HAP-1 (cell line): ENCODE measurements at regions not wholly inside any gene's neighbourhood (a gene's known extent, or its start where the extent isn't known, plus 50 kb on each side); places are given as distances from the start of the nearest gene placed in this dataset.
A peak's percentile ranks its signal among the peaks of the same experiment; 100 is the strongest.

ENCODE experiments used
- DNase-seq, 2 experiments: peaks; one replicate each; pipeline ENCODE4 v3.0.0-alpha.2; 2016 to 2020; ENCODE audit warnings: low spot score in 2 of 2
- H3K27me3 ChIP-seq: fragments of 250-450 bp; sonication (Bioruptor Pico); 2 replicates; pipeline ENCODE4 v1.5.1; 2020; ENCODE audit warnings: low read depth, mild to moderate bottlenecking, moderate library complexity
- H3K36me3 ChIP-seq: fragments of 250-450 bp; sonication (Bioruptor Pico); replicated peaks from 2 replicates; pipeline ENCODE4 v1.5.1; 2020; ENCODE audit warnings: mild to moderate bottlenecking
- H3K4me1 ChIP-seq: fragments of 250-450 bp; sonication (Bioruptor Pico); 2 replicates; pipeline ENCODE4 v1.5.1; 2020; ENCODE audit warnings: mild to moderate bottlenecking
- H3K4me3 ChIP-seq: fragments of 250-450 bp; sonication (Bioruptor Pico); 2 replicates; pipeline ENCODE4 v1.5.1; 2020; ENCODE audit warnings: mild to moderate bottlenecking, moderate library complexity
- H3K9me3 ChIP-seq: fragments of 250-450 bp; sonication (Bioruptor Pico); 2 replicates; pipeline ENCODE4 v1.5.1; 2020; ENCODE audit warnings: mild to moderate bottlenecking, moderate library complexity
- in situ Hi-C: fragments of 300-500 bp; cut with MboI; formaldehyde crosslinking; loops from 3 replicates; pipeline ENCODE4 v1.14.3; 2020; ENCODE audit warnings: low sequenced_read_pairs, inconsistent platforms, mixed read lengths

DNA sequence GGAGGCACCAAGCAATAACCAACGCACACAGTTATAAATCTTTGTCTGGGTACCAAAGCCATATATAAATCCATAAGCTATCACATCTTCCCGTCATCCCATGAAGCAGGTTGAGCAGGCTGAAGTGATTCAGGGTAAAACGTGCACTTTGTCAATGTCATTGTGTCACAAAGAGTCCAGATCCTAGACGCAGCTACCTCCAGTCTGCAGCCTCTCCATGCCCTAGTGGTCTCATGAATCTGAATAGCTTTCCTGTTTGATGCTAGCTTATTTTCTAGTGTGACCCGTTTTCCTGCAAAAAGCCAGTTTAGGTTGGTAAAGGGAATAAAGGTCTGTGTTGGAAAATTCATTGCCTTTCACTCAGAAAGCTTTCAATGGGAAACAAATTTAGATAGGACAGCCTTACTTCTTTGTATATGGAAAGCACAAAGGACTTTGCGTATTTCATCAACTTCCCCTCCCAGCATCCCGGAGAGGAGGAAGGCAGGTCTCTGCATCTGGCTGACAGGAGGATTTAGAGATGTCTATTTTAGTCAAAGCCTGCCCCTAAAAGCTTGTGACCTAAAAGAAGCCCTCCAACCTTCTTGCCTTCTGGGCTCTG is 222.3 kb upstream of the ARL4C start:
- Histone ChIP-seq H3K36me3 (no peaks in the 10 kb centered on the region), H3K9me3 (no peaks in the 10 kb centered on the region), H3K4me1 (no peaks in the 10 kb centered on the region), H3K27me3 (no peaks in the 10 kb centered on the region), H3K4me3 (no peak overlapping the region)
- DNase-seq: no peak
- in situ Hi-C loops: no loop called here

GRCh38 chr2:234716271-234716670 is 219.4 kb upstream of the ARL4C start:
- H3K36me3 ChIP-seq: no peaks in the 10 kb centered on the region
- in situ Hi-C loops: no loop called here

GRCh38 chr2:234715671-234716250 is 218.9 kb upstream of the ARL4C start:
- Histone ChIP-seq H3K36me3 (no peaks in the 10 kb centered on the region), H3K27me3 (no peaks in the 10 kb centered on the region), H3K4me3 (no peak overlapping the region), H3K4me1 (no peaks in the 10 kb centered on the region), H3K9me3 (no peaks in the 10 kb centered on the region)
- DNase-seq: no peak
- in situ Hi-C loops: no loop called here

More at GRCh38 chr2:234716271-234716670, 219.4 kb upstream of the ARL4C start:
- H3K9me3 ChIP-seq: no peaks in the 10 kb centered on the region
- H3K27me3 ChIP-seq: no peaks in the 10 kb centered on the region
- no peak for DNase-seq
- H3K4me3 ChIP-seq: no peak overlapping the region
- H3K4me1 ChIP-seq: no peaks in the 10 kb centered on the region

DNA sequence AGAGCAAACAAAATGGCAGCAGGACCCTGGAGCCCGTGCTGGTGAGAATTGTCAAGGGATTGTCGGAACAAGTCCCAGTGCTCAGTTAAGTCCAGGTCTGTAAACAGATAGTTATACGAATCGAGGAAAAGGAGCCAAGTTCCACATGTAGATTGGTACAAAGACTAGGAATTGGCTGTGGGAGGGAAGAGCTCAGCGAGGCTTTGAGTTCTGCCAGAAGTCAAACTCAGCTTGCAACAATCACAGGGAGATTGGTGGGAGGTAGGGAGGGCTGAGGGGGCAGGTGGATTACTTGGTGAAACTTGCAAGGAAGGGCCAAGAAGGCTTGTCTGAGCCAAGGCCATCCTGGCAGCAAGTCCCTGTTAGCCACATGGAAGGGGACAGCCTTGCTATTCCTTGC is 217.8 kb upstream of the ARL4C start:
- Histone ChIP-seq H3K4me3 (no peak overlapping the region), H3K36me3 (no peaks in the 10 kb centered on the region), H3K9me3 (no peaks in the 10 kb centered on the region), H3K4me1 (no peaks in the 10 kb centered on the region), H3K27me3 (no peaks in the 10 kb centered on the region)
- no peak for DNase-seq
- in situ Hi-C loops: no loop called here

GRCh38 chr2:234712421-234712935 is 215.6 kb upstream of the ARL4C start:
- in situ Hi-C loops: no loop called here

DNA sequence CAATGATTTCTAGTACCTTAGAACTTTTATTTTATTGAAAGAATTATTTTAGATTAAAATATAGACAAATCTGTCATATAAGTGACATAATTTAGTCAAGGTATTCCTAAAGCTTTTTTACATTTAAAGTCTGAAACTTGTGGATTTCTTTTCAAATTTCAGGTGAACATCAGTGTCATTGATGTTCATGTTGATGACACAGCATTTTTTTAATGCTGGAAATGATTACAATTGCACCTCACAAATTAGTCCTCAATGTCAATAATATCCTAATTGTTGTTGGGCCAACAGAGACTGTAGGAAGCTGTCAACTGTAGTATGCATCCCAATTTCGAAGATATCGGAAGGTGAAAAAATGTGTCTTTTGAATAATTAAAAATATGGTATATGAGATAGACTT is 214.4 kb upstream of the ARL4C start:
- no peaks in the 10 kb centered on the region for H3K27me3 ChIP-seq
- H3K9me3 ChIP-seq: no peaks in the 10 kb centered on the region
- H3K4me1 ChIP-seq: peaks cover 4% of the 10 kb centered on the region
- no peak overlapping the region for H3K4me3 ChIP-seq
- no peaks in the 10 kb centered on the region for H3K36me3 ChIP-seq
- in situ Hi-C loops: no loop called here
- DNase-seq: no peak

More at GRCh38 chr2:234712421-234712935, 215.6 kb upstream of the ARL4C start:
- no peaks in the 10 kb centered on the region for H3K27me3 ChIP-seq
- H3K4me3 ChIP-seq: no peak overlapping the region
- no peaks in the 10 kb centered on the region for H3K36me3 ChIP-seq
- DNase-seq: no peak
- no peaks in the 10 kb centered on the region for H3K9me3 ChIP-seq
- H3K4me1 ChIP-seq: peaks cover 4% of the 10 kb centered on the region

- H3K4me1 ChIP-seq: peaks cover 4% of the 10 kb centered on the region
- H3K4me3 ChIP-seq: no peak overlapping the region
Observed at GRCh38 chr2:234710587-234710986, 213.7 kb upstream of the ARL4C start.

GRCh38 chr2:234710066-234710465 is 213.2 kb upstream of the ARL4C start:
- H3K36me3 ChIP-seq: no peaks in the 10 kb centered on the region
- DNase-seq: no peak
- H3K27me3 ChIP-seq: no peaks in the 10 kb centered on the region
- H3K4me3 ChIP-seq: no peak overlapping the region
- in situ Hi-C loops: no loop called here
- H3K4me1 ChIP-seq: peaks cover 4% of the 10 kb centered on the region
- no peaks in the 10 kb centered on the region for H3K9me3 ChIP-seq

More at GRCh38 chr2:234710587-234710986, 213.7 kb upstream of the ARL4C start:
- DNase-seq: no peak
- no peaks in the 10 kb centered on the region for H3K9me3 ChIP-seq
- in situ Hi-C loops: no loop called here
- H3K36me3 ChIP-seq: no peaks in the 10 kb centered on the region
- no peaks in the 10 kb centered on the region for H3K27me3 ChIP-seq

GRCh38 chr2:234708717-234709116 is 211.8 kb upstream of the ARL4C start:
- H3K27me3 ChIP-seq: no peaks in the 10 kb centered on the region
- H3K4me1 ChIP-seq: peaks cover 4% of the 10 kb centered on the region
- H3K36me3 ChIP-seq: no peaks in the 10 kb centered on the region
- in situ Hi-C loops: no loop called here
- H3K9me3 ChIP-seq: no peaks in the 10 kb centered on the region
- H3K4me3 ChIP-seq: no peak overlapping the region
- DNase-seq: no peak

DNA sequence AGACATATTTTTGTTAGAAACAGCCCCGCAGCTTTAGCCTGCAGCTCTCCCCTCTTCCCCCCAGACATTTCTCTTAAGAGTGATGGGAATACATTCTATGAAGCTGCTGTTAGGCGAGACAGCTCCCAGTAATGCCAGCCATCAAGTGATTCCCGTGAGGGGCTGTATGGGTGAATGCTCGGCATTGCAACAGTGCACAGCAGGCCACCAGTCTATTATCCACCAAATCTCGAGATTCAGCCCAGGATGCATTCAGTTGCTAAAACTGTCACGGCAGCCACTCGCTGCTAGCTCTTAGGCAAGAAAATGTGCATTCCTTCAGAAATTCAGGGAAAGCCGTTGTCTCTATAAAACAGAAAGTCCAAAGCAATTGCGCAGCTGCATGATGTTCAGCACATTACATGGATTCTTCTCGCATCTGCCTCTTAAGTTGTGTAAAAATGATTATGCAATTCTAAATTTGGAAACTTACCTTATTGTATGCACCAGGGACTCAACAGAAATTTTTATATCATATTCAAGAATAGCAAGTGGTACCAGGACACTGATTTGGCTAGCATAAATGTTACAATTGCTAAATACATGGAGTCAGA is 211.3 kb upstream of the ARL4C start:
- Histone ChIP-seq H3K27me3 (no peaks in the 10 kb centered on the region), H3K4me1 (peaks cover 4% of the 10 kb centered on the region), H3K9me3 (no peaks in the 10 kb centered on the region), H3K4me3 (no peak overlapping the region), H3K36me3 (no peaks in the 10 kb centered on the region)
- DNase-seq: no peak
- in situ Hi-C loops: no loop called here

GRCh38 chr2:234706086-234706485 is 209.2 kb upstream of the ARL4C start:
- no peaks in the 10 kb centered on the region for H3K27me3 ChIP-seq
- no peaks in the 10 kb centered on the region for H3K9me3 ChIP-seq
- H3K4me3 ChIP-seq: no peak overlapping the region
- DNase-seq: no peak
- peaks cover 4% of the 10 kb centered on the region for H3K4me1 ChIP-seq
- in situ Hi-C loops: no loop called here
- H3K36me3 ChIP-seq: no peaks in the 10 kb centered on the region

GRCh38 chr2:234705108-234705507 is 208.2 kb upstream of the ARL4C start:
- Histone ChIP-seq H3K36me3 (no peaks in the 10 kb centered on the region), H3K4me3 (no peak overlapping the region), H3K4me1 (peaks cover 4% of the 10 kb centered on the region), H3K27me3 (no peaks in the 10 kb centered on the region), H3K9me3 (no peaks in the 10 kb centered on the region)
- in situ Hi-C loops: no loop called here
- no peak for DNase-seq

DNA sequence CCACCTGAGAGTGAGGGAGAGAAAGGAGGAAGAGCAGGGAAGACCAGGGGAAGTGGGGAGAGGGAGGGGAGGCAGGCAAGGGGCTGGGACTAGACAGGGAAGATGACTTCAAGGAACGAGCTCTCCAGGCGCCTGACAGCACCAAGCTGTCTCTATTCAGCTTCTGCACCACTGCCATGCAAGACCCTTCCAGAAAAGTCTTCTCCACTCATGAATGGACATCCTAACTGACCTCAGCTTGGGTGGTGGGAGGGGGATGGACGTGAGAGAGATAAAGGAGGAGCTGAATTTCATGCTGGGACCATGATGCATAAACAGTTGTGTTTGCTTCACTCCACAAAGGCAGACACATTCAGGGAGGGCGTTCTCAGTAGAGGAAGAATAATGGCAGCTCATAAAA is 206.4 kb upstream of the ARL4C start:
- in situ Hi-C loops: no loop called here
- Histone ChIP-seq H3K27me3 (no peaks in the 10 kb centered on the region), H3K36me3 (no peaks in the 10 kb centered on the region), H3K9me3 (peaks cover 2% of the 10 kb centered on the region; the same call in 1 of the 2 replicates), H3K4me1 (peaks cover 4% of the 10 kb centered on the region), H3K4me3 (no peak overlapping the region)
- no peak for DNase-seq

DNA sequence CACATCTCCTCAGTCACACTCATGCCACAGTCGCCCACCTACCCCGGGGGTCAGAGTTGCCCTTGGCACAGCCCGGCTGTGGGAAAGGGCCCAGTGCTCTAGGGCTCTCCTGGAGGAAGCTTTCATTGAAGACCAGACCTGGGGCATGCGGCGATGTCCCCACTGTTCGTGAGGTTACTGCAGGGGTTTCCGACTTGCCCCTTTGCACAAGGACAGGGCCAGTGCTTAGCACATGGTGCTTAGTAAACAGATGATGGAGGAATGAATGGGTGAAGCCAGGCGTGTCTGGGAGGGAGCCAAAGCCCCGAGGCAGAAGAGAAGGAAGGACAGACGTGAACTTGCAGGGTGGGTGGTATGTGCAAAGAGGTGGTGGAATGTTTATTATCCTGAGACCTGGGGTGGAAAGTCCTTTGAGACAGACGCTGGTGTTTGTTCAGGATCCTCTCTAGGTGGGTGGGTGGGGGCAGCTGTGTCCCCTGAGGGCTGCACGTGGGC is 205.9 kb upstream of the ARL4C start:
- Histone ChIP-seq H3K27me3 (no peaks in the 10 kb centered on the region), H3K36me3 (no peaks in the 10 kb centered on the region), H3K9me3 (peaks cover 2% of the 10 kb centered on the region; the same call in 1 of the 2 replicates), H3K4me1 (peaks cover 3% of the 10 kb centered on the region), H3K4me3 (no peak overlapping the region)
- peak in 1 of 2 experiments; percentile 40 for DNase-seq
- in situ Hi-C loops: no loop called here
